A673 (cell line): ENCODE measurements at regions not wholly inside any gene's neighbourhood (a gene's known extent, or its start where the extent isn't known, plus 50 kb on each side); places are given as distances from the start of the nearest gene placed in this dataset.

Experiments used
- BruUV-seq: library from RNA; stranded (reverse); fragments of 400-500 nt; replicated peaks from 2 replicates; lab custom pipeline; 2021; lab: Mats Ljungman, UMichigan
- CTCF ChIA-PET: fragments of 300-600 bp; sonication (Branson Sonifier 250); formaldehyde crosslinking; loops from one replicate; lab custom pipeline; 2022; ENCODE audit warnings: antibody characterized with exemption; lab: Charles Lee
- POLR2A ChIA-PET: fragments of 300-600 bp; sonication (Branson Sonifier 250); formaldehyde crosslinking; loops from one replicate; lab custom pipeline; 2022; ENCODE audit warnings: antibody characterized with exemption; ENCODE audit not compliant: low non-redundant PET; lab: Charles Lee
- DNase-seq: peaks from one replicate; pipeline ENCODE4 v3.0.0-alpha.2; 2015; ENCODE audit warnings: low spot score
- H3K27ac ChIP-seq: fragments of 200-600 bp; sonication (generic); 2 replicates; pipeline ENCODE4 v1.5.1; 2016; ENCODE audit warnings: mixed run types, low read depth, mild to moderate bottlenecking, mixed read lengths, antibody characterized with exemption, low read length; ENCODE audit not compliant: poor library complexity, severe bottlenecking
- H3K27me3 ChIP-seq: fragments of 200-600 bp; sonication (generic); replicated peaks from 2 replicates; pipeline ENCODE4 v1.6.1; 2017; ENCODE audit warnings: mixed run types, low read depth, mild to moderate bottlenecking, mixed read lengths, antibody characterized with exemption, low read length; ENCODE audit not compliant: insufficient read depth, poor library complexity
- H3K36me3 ChIP-seq: fragments of 200-600 bp; sonication (generic); 2 replicates; pipeline ENCODE4 v1.6.1; 2016; ENCODE audit warnings: mixed run types, mild to moderate bottlenecking, mixed read lengths, antibody characterized with exemption, low read length; ENCODE audit not compliant: insufficient read depth, poor library complexity, severe bottlenecking
- H3K4me1 ChIP-seq: fragments of 200-600 bp; sonication (generic); 2 replicates; pipeline ENCODE4 v1.6.1; 2017; ENCODE audit warnings: mixed run types, mild to moderate bottlenecking, mixed read lengths, antibody characterized with exemption, low read length; ENCODE audit not compliant: insufficient read depth, poor library complexity, severe bottlenecking
- H3K4me3 ChIP-seq: fragments of 200-600 bp; sonication (generic); 2 replicates; pipeline ENCODE4 v1.5.1; 2016; ENCODE audit warnings: low read depth, mixed run types, mild to moderate bottlenecking, mixed read lengths, low read length; ENCODE audit not compliant: poor library complexity, severe bottlenecking
- H3K9me3 ChIP-seq: fragments of 200-600 bp; sonication (generic); 2 replicates; pipeline ENCODE4 v1.6.1; 2016; ENCODE audit warnings: mixed run types, low read depth, mild to moderate bottlenecking, mixed read lengths, antibody characterized with exemption, low read length; ENCODE audit not compliant: poor library complexity, severe bottlenecking
- EZH2 ChIP-seq: fragments of 200-600 bp; sonication (generic); IDR thresholded peaks from 2 replicates; pipeline ENCODE4 v1.6.1; 2017; ENCODE audit warnings: borderline replicate concordance, low read depth, mild to moderate bottlenecking, mixed read lengths, antibody characterized with exemption, low read length; ENCODE audit not compliant: poor library complexity, severe bottlenecking
- intact Hi-C: fragments of 100-400 bp; cut with micrococcal nuclease; formaldehyde crosslinking; loops from one replicate; pipeline ENCODE4 v1.10.0; 2022; ENCODE audit not compliant: unreplicated experiment
- TF ChIP-seq, protein P1 (sequence below): fragments of 300-800, 200-600 bp; sonication (generic); conservative IDR thresholded peaks from 2 replicates; pipeline ENCODE4 v1.5.1; 2017; ENCODE audit warnings: low read depth, mild to moderate bottlenecking, antibody characterized with exemption, low read length, moderate library complexity, mixed read lengths

GRCh38 chr6:164528539-164528938 is 780.9 kb downstream of the C6orf118 start:
- no peaks in the 10 kb centered on the region for H3K27me3 ChIP-seq
- H3K4me1 ChIP-seq: no peaks in the 10 kb centered on the region
- no peaks in the 10 kb centered on the region for H3K36me3 ChIP-seq
- ChIA-PET POLR2A (no interaction called here), CTCF (no interaction called here)
- no TSS peak for BruUV-seq
- intact Hi-C loops: no loop called here
- TF ChIP-seq EZH2: no peak
- TF ChIP-seq, protein P1, sequence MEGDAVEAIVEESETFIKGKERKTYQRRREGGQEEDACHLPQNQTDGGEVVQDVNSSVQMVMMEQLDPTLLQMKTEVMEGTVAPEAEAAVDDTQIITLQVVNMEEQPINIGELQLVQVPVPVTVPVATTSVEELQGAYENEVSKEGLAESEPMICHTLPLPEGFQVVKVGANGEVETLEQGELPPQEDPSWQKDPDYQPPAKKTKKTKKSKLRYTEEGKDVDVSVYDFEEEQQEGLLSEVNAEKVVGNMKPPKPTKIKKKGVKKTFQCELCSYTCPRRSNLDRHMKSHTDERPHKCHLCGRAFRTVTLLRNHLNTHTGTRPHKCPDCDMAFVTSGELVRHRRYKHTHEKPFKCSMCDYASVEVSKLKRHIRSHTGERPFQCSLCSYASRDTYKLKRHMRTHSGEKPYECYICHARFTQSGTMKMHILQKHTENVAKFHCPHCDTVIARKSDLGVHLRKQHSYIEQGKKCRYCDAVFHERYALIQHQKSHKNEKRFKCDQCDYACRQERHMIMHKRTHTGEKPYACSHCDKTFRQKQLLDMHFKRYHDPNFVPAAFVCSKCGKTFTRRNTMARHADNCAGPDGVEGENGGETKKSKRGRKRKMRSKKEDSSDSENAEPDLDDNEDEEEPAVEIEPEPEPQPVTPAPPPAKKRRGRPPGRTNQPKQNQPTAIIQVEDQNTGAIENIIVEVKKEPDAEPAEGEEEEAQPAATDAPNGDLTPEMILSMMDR: no peak
- peaks cover 23% of the 10 kb centered on the region for H3K9me3 ChIP-seq
- DNase-seq: no peak
- H3K4me3 ChIP-seq: no peak overlapping the region
- no peak overlapping the region for H3K27ac ChIP-seq

DNA sequence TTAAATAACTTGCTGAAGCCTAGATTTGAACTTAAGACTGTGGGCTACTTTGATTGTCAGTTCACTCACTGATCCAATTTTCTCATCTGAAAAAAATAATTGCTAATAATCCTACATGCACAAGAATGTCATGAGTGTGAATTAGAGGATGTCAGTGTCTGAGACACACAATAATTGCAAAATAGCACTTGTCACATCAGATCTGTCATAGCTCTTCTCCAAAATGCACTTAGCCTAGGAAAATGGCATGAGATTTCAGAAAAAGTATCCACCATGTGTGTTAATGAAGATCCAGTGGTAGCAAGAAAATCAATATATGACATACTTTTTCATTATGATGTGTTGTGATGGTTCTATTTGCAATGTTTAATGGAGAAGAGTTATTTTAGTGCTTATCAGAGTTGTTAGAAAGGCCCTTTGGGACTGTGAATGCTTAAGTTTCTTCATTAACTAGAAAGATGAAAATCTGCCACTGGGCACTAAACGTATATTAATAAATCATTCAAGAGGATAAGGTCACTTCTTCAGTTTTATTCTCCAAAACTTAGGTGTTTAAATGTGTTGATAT is 786.2 kb downstream of the C6orf118 start:
- no TSS peak for BruUV-seq
- no peak overlapping the region for H3K4me3 ChIP-seq
- no peaks in the 10 kb centered on the region for H3K4me1 ChIP-seq
- no peaks in the 10 kb centered on the region for H3K27me3 ChIP-seq
- no peak for DNase-seq
- no peak overlapping the region for H3K27ac ChIP-seq
- CTCF ChIA-PET: no interaction called here
- peaks cover 32% of the 10 kb centered on the region for H3K9me3 ChIP-seq
- POLR2A ChIA-PET: no interaction called here
- intact Hi-C loops: no loop called here
- TF ChIP-seq, protein P1: no peak
- TF ChIP-seq EZH2: no peak
- no peaks in the 10 kb centered on the region for H3K36me3 ChIP-seq

DNA sequence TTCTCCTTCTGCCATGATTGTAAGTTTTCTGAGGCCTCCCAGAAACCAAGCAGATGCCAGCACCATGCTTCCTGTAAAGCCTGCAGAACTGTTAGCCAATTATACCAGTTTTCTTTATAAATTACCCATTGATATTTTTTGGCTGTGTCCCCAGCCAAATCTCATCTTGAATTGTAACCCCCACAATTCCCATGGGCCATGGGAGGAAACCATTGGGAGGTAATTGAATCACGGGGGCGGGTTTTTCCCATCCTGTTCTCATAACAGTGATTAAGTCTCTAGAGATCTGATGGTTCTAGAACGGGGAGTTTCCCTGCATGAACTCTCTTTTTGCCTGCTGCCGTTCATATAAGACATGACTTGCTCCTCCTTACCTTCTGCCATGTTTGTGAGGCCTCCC is 788.5 kb downstream of the C6orf118 start:
- Histone ChIP-seq H3K4me1 (no peaks in the 10 kb centered on the region), H3K27ac (no peak overlapping the region), H3K36me3 (no peaks in the 10 kb centered on the region), H3K27me3 (no peaks in the 10 kb centered on the region), H3K4me3 (no peak overlapping the region), H3K9me3 (peaks cover 36% of the 10 kb centered on the region)
- TF ChIP-seq EZH2: no peak
- TF ChIP-seq, protein P1: no peak
- POLR2A ChIA-PET: no interaction called here
- CTCF ChIA-PET: no interaction called here
- intact Hi-C loops: no loop called here
- BruUV-seq: no TSS peak
- DNase-seq: no peak
